Tibial artery (tissue), 4 donors: ENCODE measurements at regions not wholly inside any gene's neighbourhood (a gene's known extent, or its start where the extent isn't known, plus 50 kb on each side); places are given as distances from the start of the nearest gene placed in this dataset.

Experiments
- DNase-seq, 2 donors: peaks; one replicate each; pipeline ENCODE4 v3.0.0-alpha.2; 2019
- H3K27ac ChIP-seq, 2 donors: fragments of 200-600 bp; sonication (generic) in 1 of 2; 1 replicate in 1 of 2; 2 replicates in 1 of 2; pipeline ENCODE4 v1.5.1; 2018 to 2019; ENCODE audit warnings: mild to moderate bottlenecking in 1 of 2
- H3K27me3 ChIP-seq, 2 donors: fragments of 200-600 bp; sonication (generic) in 1 of 2; one replicate each; pipeline versions ENCODE4 v1.5.1 to v1.6.0; 2016 to 2019
- H3K36me3 ChIP-seq, 3 donors: fragments of 200-600 bp; sonication (generic) in 2 of 3; one replicate each; pipeline ENCODE4 v1.5.1; 2016 to 2019; ENCODE audit warnings: mild to moderate bottlenecking in 2 of 3
- H3K4me1 ChIP-seq, 4 donors: fragments of 200-600 bp; sonication (generic) in 2 of 4; 1 replicate in 3 of 4; 2 replicates in 1 of 4; pipeline ENCODE4 v1.5.1; 2016 to 2019
- H3K4me3 ChIP-seq, 2 donors: fragments of 200-600 bp; sonication (generic) in 1 of 2; 1 replicate in 1 of 2; 2 replicates in 1 of 2; pipeline ENCODE4 v1.5.1; 2018 to 2019; ENCODE audit warnings: mild to moderate bottlenecking in 2 of 2
- H3K9me3 ChIP-seq, 3 donors: fragments of 200-600 bp; sonication (generic) in 1 of 3; one replicate each; pipeline ENCODE4 v1.5.1; 2016 to 2019
- CTCF ChIP-seq, 2 experiments: fragments of 200-600 bp in 1 of 2; fragments of 450-650 bp in 1 of 2; IDR thresholded peaks; one replicate each; pipeline ENCODE4 v1.5.1; 2017 to 2019; ENCODE audit warnings: antibody characterized with exemption in 2 of 2, mild to moderate bottlenecking in 1 of 2, moderate library complexity in 1 of 2
- intact Hi-C: fragments of 100-400 bp; cut with DNase I; formaldehyde crosslinking; loops from one replicate; pipeline ENCODE4 v1.15.0; 2023; ENCODE audit warnings: low total_unique reads

GRCh38 chr10:124338276-124338925 lies 80.3 kb downstream of the OAT start:
- Histone ChIP-seq H3K4me3 (no peak overlapping the region), H3K27ac (no peak overlapping the region), H3K36me3 (no peaks in the 10 kb centered on the region), H3K9me3 (no peaks in the 10 kb centered on the region), H3K4me1 (peaks cover 0 to 31% (median 20%) of the 10 kb centered on the region in 4 donors), H3K27me3 (no peaks in the 10 kb centered on the region)
- intact Hi-C loops = no loop called here
- no peak for TF ChIP-seq CTCF (IDR thresholded peaks at IDR 0.05)
- DNase-seq = peak in 1 of 2 donors; percentile 19

GRCh38 chr10:124336186-124336585 lies 82.5 kb downstream of the OAT start:
- no peak for DNase-seq
- no peak overlapping the region for H3K27ac ChIP-seq
- peaks cover 0 to 4% (median 0%) of the 10 kb centered on the region in 3 donors for H3K9me3 ChIP-seq
- no peaks in the 10 kb centered on the region for H3K27me3 ChIP-seq
- H3K36me3 ChIP-seq = no peaks in the 10 kb centered on the region
- no peak for TF ChIP-seq CTCF (IDR thresholded peaks at IDR 0.05)
- no peak overlapping the region for H3K4me3 ChIP-seq
- H3K4me1 ChIP-seq = peaks cover 0 to 34% (median 20%) of the 10 kb centered on the region in 4 donors
- intact Hi-C loops = no loop called here

- no peak for DNase-seq
- Histone ChIP-seq H3K4me3 (no peak overlapping the region), H3K9me3 (peaks cover 0 to 4% (median 0%) of the 10 kb centered on the region in 3 donors), H3K4me1 (peaks cover 0 to 23% (median 8%) of the 10 kb centered on the region in 4 donors), H3K27me3 (no peaks in the 10 kb centered on the region), H3K36me3 (no peaks in the 10 kb centered on the region), H3K27ac (no peak overlapping the region)
- TF ChIP-seq CTCF (IDR thresholded peaks at IDR 0.05) = no peak
- intact Hi-C loops = no loop called here
Observed at GRCh38 chr10:124333931-124334330, 84.8 kb downstream of the OAT start.

GRCh38 chr10:124332426-124332825 lies 86.3 kb downstream of the OAT start:
- no peak for TF ChIP-seq CTCF (IDR thresholded peaks at IDR 0.05)
- H3K27me3 ChIP-seq = no peaks in the 10 kb centered on the region
- intact Hi-C loops = no loop called here
- H3K4me3 ChIP-seq = no peak overlapping the region
- H3K4me1 ChIP-seq = peaks cover 0 to 30% (median 14%) of the 10 kb centered on the region in 4 donors
- peaks cover 0 to 4% (median 0%) of the 10 kb centered on the region in 3 donors for H3K9me3 ChIP-seq
- no peak overlapping the region for H3K27ac ChIP-seq
- DNase-seq = no peak
- H3K36me3 ChIP-seq = no peaks in the 10 kb centered on the region

GRCh38 chr10:124329941-124330340 lies 88.8 kb downstream of the OAT start:
- peak in 1 of 2 donors; percentile 48 for DNase-seq
- no peaks in the 10 kb centered on the region for H3K36me3 ChIP-seq
- intact Hi-C loops = no loop called here
- H3K4me3 ChIP-seq = no peak overlapping the region
- peaks cover 0 to 30% (median 14%) of the 10 kb centered on the region in 4 donors for H3K4me1 ChIP-seq
- no peaks in the 10 kb centered on the region for H3K27me3 ChIP-seq
- H3K27ac ChIP-seq = peak overlapping the region; percentile 67 to 79
- no peak for TF ChIP-seq CTCF (IDR thresholded peaks at IDR 0.05)
- peaks cover 0 to 4% (median 0%) of the 10 kb centered on the region in 3 donors for H3K9me3 ChIP-seq
